GM12892 (cell line): ENCODE measurements at regions not wholly inside any gene's neighbourhood (a gene's known extent, or its start where the extent isn't known, plus 50 kb on each side); places are given as distances from the start of the nearest gene placed in this dataset.

Experiments
- POLR2A ChIP-seq: IDR thresholded peaks from 2 replicates; pipeline ENCODE4 v1.6.1; 2011; ENCODE audit warnings: low read depth, low read length, control low read depth
- POLR2AphosphoS5 ChIP-seq: IDR thresholded peaks from 2 replicates; pipeline ENCODE4 v1.6.1; 2011; ENCODE audit warnings: low read depth, low read length, control low read depth
- TAF1 ChIP-seq: IDR thresholded peaks from 2 replicates; pipeline ENCODE4 v1.6.1; 2011; ENCODE audit warnings: low read depth, mild to moderate bottlenecking, control low read depth, low read length, borderline replicate concordance

- TF ChIP-seq POLR2AphosphoS5: no peak
- no peak for TF ChIP-seq TAF1
- no peak for TF ChIP-seq POLR2A
Measured at GRCh38 chr11:86180851-86181250, 63.7 kb upstream of the EED start.
